OCI-LY3 (cell line): ENCODE measurements at regions not wholly inside any gene's neighbourhood (a gene's known extent, or its start where the extent isn't known, plus 50 kb on each side); places are given as distances from the start of the nearest gene placed in this dataset.

ENCODE experiments used
- H2AFZ ChIP-seq: fragments of 200-600, 300-600 bp; shearing (Covaris generic); 2 replicates; pipeline ENCODE4 v1.6.0; 2014; ENCODE audit warnings: antibody characterized with exemption, low read depth, low read length
- H3K27ac ChIP-seq: fragments of 200-600, 300-600 bp; sonication (generic); 2 replicates; pipeline ENCODE4 v1.5.1; 2014; ENCODE audit warnings: mild to moderate bottlenecking, low read length, moderate library complexity, mixed read lengths
- H3K27me3 ChIP-seq: fragments of 200-600, 300-600 bp; sonication (generic); 2 replicates; pipeline ENCODE4 v1.6.1; 2014; ENCODE audit warnings: low read depth, low read length, mixed read lengths
- H3K36me3 ChIP-seq: fragments of 200-600, 300-600 bp; sonication (generic); replicated peaks from 2 replicates; pipeline ENCODE3; 2014; ENCODE audit warnings: low read depth, low read length, mixed read lengths
- H3K4me1 ChIP-seq: fragments of 300-600, 200-600 bp; sonication (generic); 2 replicates; pipeline ENCODE4 v1.6.1; 2014; ENCODE audit warnings: low read length, mixed read lengths
- H3K4me2 ChIP-seq: fragments of 200-600, 300-600 bp; sonication (generic); 2 replicates; pipeline ENCODE4 v1.6.1; 2014; ENCODE audit warnings: low read length, mixed read lengths
- H3K4me3 ChIP-seq: fragments of 300-600, 200-600 bp; sonication (generic); 2 replicates; pipeline ENCODE4 v1.5.1; 2014; ENCODE audit warnings: antibody characterized with exemption, mild to moderate bottlenecking, low read length, moderate library complexity
- H3K79me2 ChIP-seq: fragments of 300-600, 200-600 bp; shearing (Covaris generic); 2 replicates; pipeline ENCODE4 v1.6.1; 2014; ENCODE audit warnings: mild to moderate bottlenecking, low read length, mixed read lengths
- H3K9ac ChIP-seq: fragments of 300-600, 200-600 bp; shearing (Covaris generic); 2 replicates; pipeline ENCODE4 v1.6.0; 2014; ENCODE audit warnings: mild to moderate bottlenecking, low read length, moderate library complexity
- H3K9me3 ChIP-seq: fragments of 200-600, 300-600 bp; shearing (Covaris generic); 2 replicates; pipeline ENCODE4 v1.6.1; 2014; ENCODE audit warnings: low read length, mixed read lengths; ENCODE audit not compliant: insufficient read depth
- H4K20me1 ChIP-seq: fragments of 200-600, 300-600 bp; sonication (generic); 2 replicates; pipeline ENCODE4 v1.6.1; 2016; ENCODE audit warnings: low read length, mixed read lengths; ENCODE audit not compliant: insufficient read depth
- CTCF ChIP-seq: fragments of 200-600, 300-600 bp; sonication (generic); IDR thresholded peaks from 2 replicates; pipeline ENCODE4 v1.5.1; 2014; ENCODE audit warnings: antibody characterized with exemption, low read length, low read depth
- EZH2phosphoT487 ChIP-seq: fragments of 200-600 bp; shearing (Covaris generic); IDR thresholded peaks from 2 replicates; pipeline ENCODE4 v1.6.1; 2018; ENCODE audit warnings: antibody characterized with exemption, mixed run types, low read depth

- H3K36me3 ChIP-seq: no peaks in the 10 kb centered on the region
- H3K27me3 ChIP-seq: no peaks in the 10 kb centered on the region
- H3K4me2 ChIP-seq: no peak overlapping the region
These were observed 239.3 kb upstream of the PRDM9 start for GRCh38 chr5:23268136-23268535.

GRCh38 chr5:23260621-23261020, 246.8 kb upstream of the PRDM9 start:
- no peaks in the 10 kb centered on the region for H4K20me1 ChIP-seq
- TF ChIP-seq CTCF: no peak
- TF ChIP-seq EZH2phosphoT487: no peak
- no peak overlapping the region for H3K9ac ChIP-seq
- no peaks in the 10 kb centered on the region for H3K36me3 ChIP-seq
- H3K4me2 ChIP-seq: no peak overlapping the region
- H3K9me3 ChIP-seq: no peaks in the 10 kb centered on the region
- no peaks in the 10 kb centered on the region for H3K27me3 ChIP-seq
- no peaks in the 10 kb centered on the region for H3K4me1 ChIP-seq
- H2AFZ ChIP-seq: no peak overlapping the region
- no peak overlapping the region for H3K4me3 ChIP-seq
- no peaks in the 10 kb centered on the region for H3K79me2 ChIP-seq
- no peak overlapping the region for H3K27ac ChIP-seq

More at GRCh38 chr5:23268136-23268535, 239.3 kb upstream of the PRDM9 start:
- no peak overlapping the region for H2AFZ ChIP-seq
- H3K9me3 ChIP-seq: no peaks in the 10 kb centered on the region
- TF ChIP-seq CTCF: no peak
- no peak for TF ChIP-seq EZH2phosphoT487
- H3K27ac ChIP-seq: no peak overlapping the region
- H3K79me2 ChIP-seq: no peaks in the 10 kb centered on the region
- no peak overlapping the region for H3K9ac ChIP-seq
- H4K20me1 ChIP-seq: no peaks in the 10 kb centered on the region
- H3K4me1 ChIP-seq: no peaks in the 10 kb centered on the region
- H3K4me3 ChIP-seq: no peak overlapping the region

- Histone ChIP-seq H3K79me2 (no peaks in the 10 kb centered on the region), H3K9me3 (no peaks in the 10 kb centered on the region), H3K9ac (no peak overlapping the region), H3K4me3 (no peak overlapping the region), H3K4me2 (no peak overlapping the region), H2AFZ (no peak overlapping the region), H4K20me1 (no peaks in the 10 kb centered on the region), H3K27me3 (no peaks in the 10 kb centered on the region), H3K36me3 (no peaks in the 10 kb centered on the region), H3K27ac (no peak overlapping the region), H3K4me1 (no peaks in the 10 kb centered on the region)
- TF ChIP-seq CTCF: no peak
- no peak for TF ChIP-seq EZH2phosphoT487
These were observed 249.8 kb upstream of the PRDM9 start for GRCh38 chr5:23257656-23258055.

- no peak for TF ChIP-seq EZH2phosphoT487
- TF ChIP-seq CTCF: no peak
- no peak overlapping the region for H3K4me3 ChIP-seq
- no peaks in the 10 kb centered on the region for H3K27me3 ChIP-seq
- H3K4me2 ChIP-seq: no peak overlapping the region
- H3K4me1 ChIP-seq: no peaks in the 10 kb centered on the region
- H3K9ac ChIP-seq: no peak overlapping the region
- no peak overlapping the region for H2AFZ ChIP-seq
- no peaks in the 10 kb centered on the region for H3K9me3 ChIP-seq
- H3K36me3 ChIP-seq: no peaks in the 10 kb centered on the region
- no peaks in the 10 kb centered on the region for H3K79me2 ChIP-seq
- no peak overlapping the region for H3K27ac ChIP-seq
- no peaks in the 10 kb centered on the region for H4K20me1 ChIP-seq
These were observed 253.7 kb upstream of the PRDM9 start for GRCh38 chr5:23253621-23254198.
